Transverse colon (tissue), 4 donors: ENCODE measurements at regions not wholly inside any gene's neighbourhood (a gene's known extent, or its start where the extent isn't known, plus 50 kb on each side); places are given as distances from the start of the nearest gene placed in this dataset.
"Not testable (repeated sequence)": the region's sequence is repeated elsewhere in the genome, so short reads cannot be mapped to it uniquely, and the experiment has no call there.

ENCODE experiments used
- DNase-seq: peaks from one replicate; pipeline ENCODE4 v3.0.0-alpha.2; 2019
- H3K27ac ChIP-seq, 4 donors: fragments of 200-600 bp; sonication (generic); 2 replicates each; pipeline ENCODE4 v1.5.1; 2016 to 2018; ENCODE audit warnings: inconsistent platforms in 4 of 4
- H3K27me3 ChIP-seq: fragments of 200-600 bp; sonication (generic); 2 replicates; pipeline ENCODE4 v1.5.1; 2017; ENCODE audit warnings: inconsistent platforms
- H3K36me3 ChIP-seq, 4 donors: fragments of 200-600 bp; sonication (generic); 2 replicates each; pipeline ENCODE4 v1.5.1; 2017 to 2019; ENCODE audit warnings: inconsistent platforms in 4 of 4
- H3K4me1 ChIP-seq, 4 donors: fragments of 200-600 bp; sonication (generic); 2 replicates each; pipeline ENCODE4 v1.5.1; 2017 to 2020; ENCODE audit warnings: inconsistent platforms in 4 of 4
- H3K4me3 ChIP-seq, 4 donors: fragments of 200-600 bp; sonication (generic); 1 replicate in 1 of 4; 2 replicates in 3 of 4; pipeline versions ENCODE4 v1.5.1 to v1.6.1; 2017 to 2019; ENCODE audit warnings: inconsistent platforms in 4 of 4
- H3K9me3 ChIP-seq, 2 donors: fragments of 200-600 bp; sonication (generic); 2 replicates each; pipeline ENCODE4 v1.5.1; 2017 to 2019; ENCODE audit warnings: inconsistent platforms in 2 of 2
- WGBS, 2 donors: methylation state at CpG; one replicate each; pipeline ENCODE4 v1.1.5; 2018; ENCODE audit warnings: low coverage in 1 of 2; 5-methylcytosine and 5-hydroxymethylcytosine counted together
- in situ Hi-C, 4 donors: fragments of 200-750 bp; cut with MboI; loops; one replicate each; pipeline versions ENCODE4 v1.15.0 to v1.15.1; 2017; ENCODE audit warnings: low sequenced_read_pairs in 3 of 4, low pct_ligation_motif_present in 1 of 4, low pct_unique_long_range_greater_than_20kb in 1 of 4
- intact Hi-C: fragments of 100-400 bp; cut with DNase I; formaldehyde crosslinking; loops from one replicate; pipeline ENCODE4 v1.15.1; 2023; ENCODE audit warnings: low total_unique reads

GRCh38 chr22:12384612-12385011, 3143.4 kb upstream of the OR11H1 start:
- H3K27ac ChIP-seq, H3K4me1 ChIP-seq, H3K27me3 ChIP-seq, DNase-seq, H3K36me3 ChIP-seq, in situ Hi-C loops, intact Hi-C loops, H3K4me3 ChIP-seq: not testable (repeated sequence)
- 88 to 91% methylated on average over 4 of the region's 4 CpGs for WGBS, 2 donors
- H3K9me3 ChIP-seq: peaks cover 51% of the 10 kb centered on the region in 2 donors

GRCh38 chr22:12388824-12389800, 3138.9 kb upstream of the OR11H1 start:
- H3K4me3 ChIP-seq, intact Hi-C loops, H3K27ac ChIP-seq, H3K4me1 ChIP-seq, H3K36me3 ChIP-seq, DNase-seq, H3K27me3 ChIP-seq, in situ Hi-C loops: not testable (repeated sequence)
- WGBS, 2 donors: 68 to 79% methylated on average over 11 to 15 of the region's 15 CpGs
- peaks cover 45 to 46% of the 10 kb centered on the region in 2 donors for H3K9me3 ChIP-seq

GRCh38 chr22:12397270-12397669, 3130.7 kb upstream of the OR11H1 start:
- H3K36me3 ChIP-seq, H3K27ac ChIP-seq, intact Hi-C loops, DNase-seq, H3K27me3 ChIP-seq, in situ Hi-C loops, H3K4me3 ChIP-seq, H3K4me1 ChIP-seq: not testable (repeated sequence)
- H3K9me3 ChIP-seq: peaks cover 14 to 21% of the 10 kb centered on the region in 2 donors
- WGBS, 2 donors: 78 to 89% methylated on average over 2 of the region's 2 CpGs

GRCh38 chr22:12401942-12402341, 3126.1 kb upstream of the OR11H1 start:
- H3K36me3 ChIP-seq, H3K4me1 ChIP-seq, H3K4me3 ChIP-seq, H3K27me3 ChIP-seq, H3K27ac ChIP-seq, intact Hi-C loops, in situ Hi-C loops, DNase-seq: not testable (repeated sequence)
- peaks cover 16% of the 10 kb centered on the region in 2 donors for H3K9me3 ChIP-seq
- 84 to 86% methylated on average over 1 of the region's 1 CpG for WGBS, 2 donors

- H3K27me3 ChIP-seq, H3K4me3 ChIP-seq, in situ Hi-C loops, DNase-seq, H3K27ac ChIP-seq, intact Hi-C loops, H3K4me1 ChIP-seq, H3K36me3 ChIP-seq: not testable (repeated sequence)
- 35 to 56% methylated on average over 4 of the region's 4 CpGs for WGBS, 2 donors
- peaks cover 15 to 16% of the 10 kb centered on the region in 2 donors for H3K9me3 ChIP-seq
Observed at GRCh38 chr22:12402531-12402930, 3125.5 kb upstream of the OR11H1 start.

- H3K4me3 ChIP-seq, H3K27me3 ChIP-seq, H3K36me3 ChIP-seq, intact Hi-C loops, DNase-seq, in situ Hi-C loops, H3K4me1 ChIP-seq, H3K27ac ChIP-seq: not testable (repeated sequence)
- WGBS, 2 donors: 91 to 93% methylated on average over 3 of the region's 3 CpGs
- H3K9me3 ChIP-seq: peaks cover 0 to 24% of the 10 kb centered on the region in 2 donors
Observed at GRCh38 chr22:12435890-12436289, 3092.1 kb upstream of the OR11H1 start.
